ENCODE measurements at regions not wholly inside any gene's neighbourhood (a gene's known extent, or its start where the extent isn't known, plus 50 kb on each side); places are given as distances from the start of the nearest gene placed in this dataset.

GRCh38 chr16:7998789-7999453 is 591.4 kb downstream of the TMEM114 start:
- POLR2A ChIA-PET: no interaction called here
- no peak for TF ChIP-seq EZH2phosphoT487 (IDR thresholded peaks at IDR 0.05; ENCODE audit: borderline replicate concordance, low read depth, low read length)
- TF ChIP-seq CTCF (conservative IDR thresholded peaks at IDR 0.05; ENCODE audit: low read length): no peak
- no peak for DNase-seq (ENCODE audit: low spot score)
- intact Hi-C loops (cut with micrococcal nuclease; ENCODE audit: unreplicated experiment): no loop called here
- H3K27ac ChIP-seq (ENCODE audit: low read depth, low read length, poor library complexity, severe bottlenecking): no peak overlapping the region
- H3K4me3 ChIP-seq (ENCODE audit: low read depth, low read length, poor library complexity, severe bottlenecking): no peak overlapping the region
- H4K20me1 ChIP-seq (ENCODE audit: insufficient read depth, low read length): no peaks in the 10 kb centered on the region
- H3K4me2 ChIP-seq (ENCODE audit: low read length): no peak overlapping the region
- no peaks in the 10 kb centered on the region for H3K9me2 ChIP-seq (ENCODE audit: insufficient read depth, low read length)
- H3K9me3 ChIP-seq (ENCODE audit: low read length): no peaks in the 10 kb centered on the region
- BruUV-seq (replicated peaks): no TSS peak
- CTCF ChIA-PET (ENCODE audit: unreplicated experiment): no interaction called here
- H3K79me2 ChIP-seq (ENCODE audit: insufficient read depth, low read depth, low read length): no peaks in the 10 kb centered on the region
- no peak overlapping the region for H2AFZ ChIP-seq (ENCODE audit: low read length)
- H3K4me1 ChIP-seq (ENCODE audit: insufficient read depth, low read length, poor library complexity, severe bottlenecking): no peaks in the 10 kb centered on the region
- no peaks in the 10 kb centered on the region for H3K36me3 ChIP-seq (ENCODE audit: insufficient read depth, low read length)

GRCh38 chr16:7997966-7998365 is 592.3 kb downstream of the TMEM114 start:
- no peaks in the 10 kb centered on the region for H3K4me1 ChIP-seq (ENCODE audit: insufficient read depth, low read length, poor library complexity, severe bottlenecking)
- H3K9me2 ChIP-seq (ENCODE audit: insufficient read depth, low read length): no peaks in the 10 kb centered on the region
- no peak overlapping the region for H3K27ac ChIP-seq (ENCODE audit: low read depth, low read length, poor library complexity, severe bottlenecking)
- no TSS peak for BruUV-seq (replicated peaks)
- POLR2A ChIA-PET: no interaction called here
- intact Hi-C loops (cut with micrococcal nuclease; ENCODE audit: unreplicated experiment): no loop called here
- no peak for DNase-seq (ENCODE audit: low spot score)
- H3K4me3 ChIP-seq (ENCODE audit: low read depth, low read length, poor library complexity, severe bottlenecking): no peak overlapping the region
- no peak overlapping the region for H2AFZ ChIP-seq (ENCODE audit: low read length)
- CTCF ChIA-PET (ENCODE audit: unreplicated experiment): no interaction called here
- no peak overlapping the region for H3K4me2 ChIP-seq (ENCODE audit: low read length)
- no peaks in the 10 kb centered on the region for H3K79me2 ChIP-seq (ENCODE audit: insufficient read depth, low read depth, low read length)
- H3K9me3 ChIP-seq (ENCODE audit: low read length): no peaks in the 10 kb centered on the region
- H4K20me1 ChIP-seq (ENCODE audit: insufficient read depth, low read length): no peaks in the 10 kb centered on the region
- TF ChIP-seq EZH2phosphoT487 (IDR thresholded peaks at IDR 0.05; ENCODE audit: borderline replicate concordance, low read depth, low read length) (no peak), CTCF (conservative IDR thresholded peaks at IDR 0.05; ENCODE audit: low read length) (no peak)
- H3K36me3 ChIP-seq (ENCODE audit: insufficient read depth, low read length): no peaks in the 10 kb centered on the region

- Histone ChIP-seq H4K20me1 (ENCODE audit: insufficient read depth, low read length) (no peaks in the 10 kb centered on the region), H3K4me3 (ENCODE audit: low read depth, low read length, poor library complexity, severe bottlenecking) (no peak overlapping the region), H3K4me1 (ENCODE audit: insufficient read depth, low read length, poor library complexity, severe bottlenecking) (no peaks in the 10 kb centered on the region), H2AFZ (ENCODE audit: low read length) (no peak overlapping the region), H3K36me3 (ENCODE audit: insufficient read depth, low read length) (no peaks in the 10 kb centered on the region), H3K27ac (ENCODE audit: low read depth, low read length, poor library complexity, severe bottlenecking) (no peak overlapping the region), H3K9me3 (ENCODE audit: low read length) (no peaks in the 10 kb centered on the region), H3K4me2 (ENCODE audit: low read length) (no peak overlapping the region), H3K9me2 (ENCODE audit: insufficient read depth, low read length) (no peaks in the 10 kb centered on the region), H3K79me2 (ENCODE audit: insufficient read depth, low read depth, low read length) (no peaks in the 10 kb centered on the region)
- ChIA-PET CTCF (ENCODE audit: unreplicated experiment) (no interaction called here), POLR2A (no interaction called here)
- no peak for DNase-seq (ENCODE audit: low spot score)
- no peak for TF ChIP-seq EZH2phosphoT487 (IDR thresholded peaks at IDR 0.05; ENCODE audit: borderline replicate concordance, low read depth, low read length)
- TF ChIP-seq CTCF (conservative IDR thresholded peaks at IDR 0.05; ENCODE audit: low read length): no peak
- no TSS peak for BruUV-seq (replicated peaks)
- intact Hi-C loops (cut with micrococcal nuclease; ENCODE audit: unreplicated experiment): no loop called here
Observed at GRCh38 chr16:7992616-7993015, 597.7 kb downstream of the TMEM114 start.

Data from OCI-LY7 (cell line).